Lower leg skin (tissue), 4 donors: ENCODE measurements at regions not wholly inside any gene's neighbourhood (a gene's known extent, or its start where the extent isn't known, plus 50 kb on each side); places are given as distances from the start of the nearest gene placed in this dataset.

Experiments
- DNase-seq, 2 donors: peaks; one replicate each; pipeline ENCODE4 v3.0.0-alpha.2; 2019; ENCODE audit warnings: low spot score in 2 of 2
- H3K4me3 ChIP-seq: fragments of 200-600 bp; sonication (generic); 2 replicates; pipeline ENCODE4 v1.5.1; 2017; ENCODE audit warnings: mild to moderate bottlenecking, low read depth; ENCODE audit not compliant: poor library complexity, severe bottlenecking
- POLR2A ChIP-seq, 2 donors: fragments of 450-650 bp; IDR thresholded peaks; one replicate each; pipeline ENCODE4 v1.6.1; 2016 to 2017; ENCODE audit warnings: antibody characterized with exemption in 2 of 2, mild to moderate bottlenecking in 1 of 2, moderate library complexity in 1 of 2
- WGBS, 2 donors: methylation state at CpG; one replicate each; pipeline ENCODE4 v1.1.5; 2018; 5-methylcytosine and 5-hydroxymethylcytosine counted together
- intact Hi-C: fragments of 100-400 bp; cut with DNase I; formaldehyde crosslinking; loops from one replicate; pipeline ENCODE4 v1.15.0; 2023; ENCODE audit warnings: low total_unique reads
- TF ChIP-seq, protein P1 (sequence below), 3 donors: fragments of 450-650 bp; IDR thresholded peaks; one replicate each; pipeline ENCODE4 v1.5.1; 2016; ENCODE audit warnings: antibody characterized with exemption in 3 of 3, mild to moderate bottlenecking in 3 of 3, moderate library complexity in 2 of 3

GRCh38 chr7:118626739-118627138, 402.2 kb downstream of the ANKRD7 start:
- intact Hi-C loops: no loop called here
- 78% methylated on average over 4 of the region's 4 CpGs for WGBS, 2 donors
- DNase-seq: no peak
- H3K4me3 ChIP-seq: no peak overlapping the region
- TF ChIP-seq POLR2A (IDR thresholded peaks at IDR 0.05): no peak
- TF ChIP-seq, protein P1, sequence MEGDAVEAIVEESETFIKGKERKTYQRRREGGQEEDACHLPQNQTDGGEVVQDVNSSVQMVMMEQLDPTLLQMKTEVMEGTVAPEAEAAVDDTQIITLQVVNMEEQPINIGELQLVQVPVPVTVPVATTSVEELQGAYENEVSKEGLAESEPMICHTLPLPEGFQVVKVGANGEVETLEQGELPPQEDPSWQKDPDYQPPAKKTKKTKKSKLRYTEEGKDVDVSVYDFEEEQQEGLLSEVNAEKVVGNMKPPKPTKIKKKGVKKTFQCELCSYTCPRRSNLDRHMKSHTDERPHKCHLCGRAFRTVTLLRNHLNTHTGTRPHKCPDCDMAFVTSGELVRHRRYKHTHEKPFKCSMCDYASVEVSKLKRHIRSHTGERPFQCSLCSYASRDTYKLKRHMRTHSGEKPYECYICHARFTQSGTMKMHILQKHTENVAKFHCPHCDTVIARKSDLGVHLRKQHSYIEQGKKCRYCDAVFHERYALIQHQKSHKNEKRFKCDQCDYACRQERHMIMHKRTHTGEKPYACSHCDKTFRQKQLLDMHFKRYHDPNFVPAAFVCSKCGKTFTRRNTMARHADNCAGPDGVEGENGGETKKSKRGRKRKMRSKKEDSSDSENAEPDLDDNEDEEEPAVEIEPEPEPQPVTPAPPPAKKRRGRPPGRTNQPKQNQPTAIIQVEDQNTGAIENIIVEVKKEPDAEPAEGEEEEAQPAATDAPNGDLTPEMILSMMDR (IDR thresholded peaks at IDR 0.05): no peak

GRCh38 chr7:118627467-118627866, 403.0 kb downstream of the ANKRD7 start:
- intact Hi-C loops: no loop called here
- DNase-seq: no peak
- H3K4me3 ChIP-seq: no peak overlapping the region
- WGBS, 2 donors: 74% methylated on average over 8 of the region's 8 CpGs
- TF ChIP-seq, protein P1 (IDR thresholded peaks at IDR 0.05): no peak
- TF ChIP-seq POLR2A (IDR thresholded peaks at IDR 0.05): no peak

DNA sequence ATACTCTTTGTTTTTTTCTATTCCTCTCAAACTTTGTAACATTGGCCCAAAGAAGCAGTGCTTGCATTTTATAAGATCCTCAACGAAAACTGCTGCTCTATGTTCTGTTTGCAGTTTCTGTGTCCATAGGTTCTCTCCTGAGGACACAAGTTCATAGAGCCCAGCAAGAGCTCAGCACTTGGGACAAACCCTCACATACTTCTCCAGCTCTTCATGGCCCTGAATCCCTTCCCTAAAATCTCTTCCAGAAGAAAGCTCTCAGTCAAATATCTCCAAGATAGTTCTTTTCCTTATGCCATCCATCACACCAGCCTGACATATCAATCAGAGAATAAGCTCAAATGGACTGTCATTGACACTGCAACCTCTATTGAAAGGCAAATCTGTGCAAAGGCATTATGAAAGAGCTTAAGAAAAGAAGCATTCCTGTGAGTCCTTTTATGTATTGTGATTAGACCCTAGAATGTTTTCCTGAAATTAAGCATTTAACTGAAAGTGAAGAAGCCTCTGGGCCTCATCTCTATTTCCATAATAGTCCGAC, 405.5 kb downstream of the ANKRD7 start:
- TF ChIP-seq, protein P1 (IDR thresholded peaks at IDR 0.05): no peak
- no peak for TF ChIP-seq POLR2A (IDR thresholded peaks at IDR 0.05)
- 41 to 45% methylated on average over 2 of the region's 2 CpGs for WGBS, 2 donors
- H3K4me3 ChIP-seq: no peak overlapping the region
- DNase-seq: no peak
- intact Hi-C loops: no loop called here

GRCh38 chr7:118642396-118642795, 417.9 kb downstream of the ANKRD7 start:
- intact Hi-C loops: no loop called here
- no peak for TF ChIP-seq POLR2A (IDR thresholded peaks at IDR 0.05)
- TF ChIP-seq, protein P1 (IDR thresholded peaks at IDR 0.05): no peak
- WGBS, 2 donors: 85 to 87% methylated on average over 2 of the region's 2 CpGs

GRCh38 chr7:118644346-118644745, 419.8 kb downstream of the ANKRD7 start:
- TF ChIP-seq, protein P1 (IDR thresholded peaks at IDR 0.05): no peak
- no peak for TF ChIP-seq POLR2A (IDR thresholded peaks at IDR 0.05)
- no peak for DNase-seq
- H3K4me3 ChIP-seq: no peak overlapping the region
- intact Hi-C loops: no loop called here

More at GRCh38 chr7:118642396-118642795, 417.9 kb downstream of the ANKRD7 start:
- H3K4me3 ChIP-seq: no peak overlapping the region
- no peak for DNase-seq

GRCh38 chr7:118648002-118648401, 423.5 kb downstream of the ANKRD7 start:
- H3K4me3 ChIP-seq: no peak overlapping the region
- 91 to 92% methylated on average over 2 of the region's 2 CpGs for WGBS, 2 donors
- TF ChIP-seq, protein P1 (IDR thresholded peaks at IDR 0.05): no peak
- no peak for TF ChIP-seq POLR2A (IDR thresholded peaks at IDR 0.05)
- no peak for DNase-seq
- intact Hi-C loops: no loop called here
